Activated gamma-delta T cell treated with Interleukin-2 at 50 U/mL for 16 hours (primary cell): ENCODE measurements at regions not wholly inside any gene's neighbourhood (a gene's known extent, or its start where the extent isn't known, plus 50 kb on each side); places are given as distances from the start of the nearest gene placed in this dataset.

ENCODE experiments used
- DNase-seq: peaks from one replicate; pipeline ENCODE4 v3.0.0-alpha.2; 2020

DNA sequence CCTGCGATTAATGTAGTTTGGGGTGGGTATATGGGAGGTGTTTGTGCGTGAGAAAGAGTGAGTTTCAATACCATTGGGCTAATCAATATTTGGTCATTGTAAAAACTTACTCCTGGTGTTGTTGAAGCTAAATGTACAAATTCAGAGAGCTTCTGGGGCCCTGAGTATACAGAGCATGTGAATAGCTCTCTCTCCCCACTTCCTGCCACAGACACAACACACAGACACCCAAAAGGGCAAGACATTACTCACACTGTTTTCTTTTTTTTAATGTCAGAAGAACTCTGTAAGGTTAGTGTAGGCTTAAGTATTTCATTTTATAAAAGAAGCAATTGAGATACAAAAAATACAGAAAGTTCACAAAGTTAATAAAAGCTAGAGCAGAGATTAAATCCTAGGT is 151.3 kb upstream of the KCNIP4 start:
- DNase-seq, result no peak

DNA sequence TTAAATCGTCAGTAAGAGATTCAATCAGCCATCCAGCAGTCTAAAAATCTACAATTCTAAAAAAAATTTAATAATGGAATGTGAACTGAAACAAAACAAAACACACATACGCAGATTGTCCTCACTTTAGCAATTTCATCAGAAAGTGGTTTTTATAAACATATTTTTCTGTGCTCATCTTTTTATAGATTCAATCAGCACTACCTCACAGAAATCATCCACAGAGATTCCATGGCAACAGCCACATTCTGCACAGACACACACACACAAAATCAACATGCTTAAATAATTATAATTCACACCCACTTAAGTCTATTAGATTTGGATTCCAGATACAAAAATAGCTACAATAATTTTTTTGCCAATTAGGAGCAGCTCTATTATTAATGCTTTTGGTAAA is 149.0 kb upstream of the KCNIP4 start:
- DNase-seq, result no peak

DNA sequence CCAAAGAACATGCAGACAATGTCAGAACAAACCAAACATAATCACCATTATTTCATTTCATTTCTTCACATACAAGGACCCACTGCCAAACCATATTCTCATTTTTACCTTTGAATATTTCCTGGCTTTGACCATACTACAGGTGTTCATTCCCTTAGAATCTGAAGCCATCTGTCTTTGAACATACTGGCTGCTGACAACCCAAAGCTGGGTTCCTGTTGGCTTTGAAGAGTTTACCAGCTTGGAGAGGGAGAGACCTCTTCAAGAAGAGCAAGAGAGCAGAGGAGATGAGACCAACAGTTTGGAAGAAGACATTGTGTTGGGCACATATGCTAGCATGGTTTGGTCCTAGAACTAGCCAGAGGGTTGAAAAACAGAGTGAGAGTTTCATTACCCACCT is 145.6 kb upstream of the KCNIP4 start:
- no peak for DNase-seq

DNA sequence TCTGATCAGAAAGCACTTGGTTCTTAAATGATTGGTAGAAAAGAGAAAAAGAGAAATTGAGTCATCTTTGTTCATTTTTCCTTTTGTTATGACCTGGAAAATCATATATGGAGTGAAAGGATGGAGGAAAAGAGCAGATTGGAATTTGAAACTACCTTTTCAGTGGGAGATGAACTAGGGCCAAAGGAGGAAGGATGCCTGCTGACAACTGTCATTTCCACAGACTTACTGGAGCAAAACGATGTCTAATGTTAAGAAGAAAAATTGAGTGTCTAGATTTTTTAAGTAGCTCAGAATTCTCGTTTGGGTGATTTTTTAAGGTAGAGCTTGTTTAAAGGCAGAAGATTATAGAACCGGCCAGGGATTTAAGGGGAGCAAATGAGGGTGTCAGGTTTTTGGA is 144.6 kb upstream of the KCNIP4 start:
- no peak for DNase-seq

DNA sequence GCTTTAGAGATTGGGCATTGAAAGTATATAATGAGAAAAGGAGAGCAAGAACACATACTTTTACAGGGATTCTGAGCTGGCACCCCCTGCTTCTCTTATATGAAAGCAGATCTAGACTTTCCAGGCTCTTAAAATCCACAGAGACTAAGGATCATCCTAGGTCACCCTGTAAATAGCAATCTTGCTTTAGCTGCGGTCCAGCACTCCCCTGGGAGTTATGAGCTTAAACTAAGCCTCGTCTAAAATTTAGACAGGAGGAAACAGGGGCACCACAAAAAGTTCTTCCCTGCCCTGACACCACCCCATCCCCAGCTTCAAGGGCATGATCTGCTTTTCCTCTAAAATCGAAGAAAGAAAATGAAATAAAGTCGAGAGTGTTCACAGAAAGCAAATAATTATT is 143.3 kb upstream of the KCNIP4 start:
- DNase-seq, result no peak

DNA sequence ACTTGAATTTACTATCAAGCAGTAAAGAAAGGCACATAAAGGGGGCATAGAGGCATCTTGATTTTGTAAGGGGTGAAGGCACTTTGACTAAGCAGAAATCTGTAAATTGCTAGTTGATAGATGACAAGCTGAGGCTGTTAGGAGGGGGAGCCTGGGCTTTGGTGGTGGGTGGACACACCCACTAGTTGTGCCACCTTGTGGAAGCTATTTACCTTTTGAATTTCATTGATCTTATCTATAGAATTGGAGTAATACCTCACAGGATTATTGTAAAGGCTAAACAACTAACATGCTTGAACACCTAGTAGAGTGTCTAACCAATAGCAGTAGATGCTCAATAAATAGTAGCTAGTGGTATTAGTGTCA is 142.8 kb upstream of the KCNIP4 start:
- no peak for DNase-seq

DNA sequence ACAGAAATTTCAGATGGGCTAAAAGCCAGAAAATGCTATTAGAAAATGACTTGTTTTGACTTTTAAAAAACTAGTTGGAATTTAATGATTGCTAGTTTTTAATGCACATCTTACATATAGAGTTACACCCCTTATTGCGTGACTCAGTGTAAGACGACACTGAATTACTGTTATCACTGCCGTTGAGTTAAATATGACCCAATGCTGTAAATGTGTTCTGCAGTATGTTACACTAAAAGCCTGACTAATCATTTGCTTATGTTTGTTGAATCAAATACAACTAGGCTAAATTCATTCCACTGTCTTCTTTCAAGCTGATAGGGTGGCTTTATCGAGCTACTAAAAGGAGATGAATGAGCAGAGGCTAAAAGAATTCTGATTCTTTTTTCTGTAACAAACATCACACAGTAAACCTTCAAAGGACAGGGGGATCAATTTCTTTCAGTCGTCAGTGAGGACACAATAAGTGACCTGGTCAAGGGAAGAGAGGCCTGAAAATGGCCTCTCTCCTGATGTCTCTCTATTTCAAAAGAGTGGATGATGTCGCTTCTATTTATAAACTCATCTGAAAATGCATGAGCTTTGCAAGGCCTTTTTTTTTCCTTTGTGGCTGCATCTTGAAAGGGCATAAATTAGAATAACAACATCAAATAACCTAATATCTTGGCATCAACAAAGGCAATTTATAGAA is 142.2 kb upstream of the KCNIP4 start:
- DNase-seq, result no peak

DNA sequence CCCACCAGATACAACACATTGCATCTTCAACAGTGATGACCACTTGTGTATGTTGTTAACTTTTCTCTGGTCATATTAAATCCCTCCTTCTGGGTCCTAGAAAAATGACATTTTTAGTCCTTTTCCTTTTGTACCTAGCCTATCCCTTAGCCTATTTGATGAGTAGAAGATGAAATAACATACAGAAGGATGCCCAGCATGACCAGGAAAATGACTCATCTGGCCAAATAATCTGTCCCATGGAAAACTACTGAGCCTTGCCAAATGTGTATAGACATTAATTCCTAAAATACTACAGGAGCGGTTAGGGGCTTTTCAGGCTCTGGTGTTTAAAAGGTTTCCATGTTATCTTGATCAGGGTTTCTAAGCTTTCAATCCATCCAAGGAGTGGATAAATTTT is 129.0 kb upstream of the KCNIP4 start:
- no peak for DNase-seq

DNA sequence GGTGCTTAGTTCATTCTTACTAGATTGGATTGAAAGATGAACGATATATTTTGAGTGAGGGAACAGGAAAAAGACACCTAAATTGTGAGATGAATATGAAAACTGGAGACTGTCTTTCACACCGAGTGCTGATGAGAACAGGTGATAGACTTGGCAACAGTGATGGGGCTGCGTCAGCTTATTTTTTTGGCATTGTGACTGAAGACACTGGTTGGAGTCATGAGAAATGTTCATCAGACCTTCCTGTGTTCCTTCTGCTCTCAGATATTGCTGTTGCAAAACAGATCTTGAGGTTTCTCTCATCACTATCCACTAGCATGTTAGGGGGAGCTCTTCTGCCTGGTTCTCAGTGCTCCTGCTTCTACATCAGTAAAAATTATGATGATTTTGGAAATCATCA is 124.2 kb upstream of the KCNIP4 start:
- DNase-seq, result no peak

DNA sequence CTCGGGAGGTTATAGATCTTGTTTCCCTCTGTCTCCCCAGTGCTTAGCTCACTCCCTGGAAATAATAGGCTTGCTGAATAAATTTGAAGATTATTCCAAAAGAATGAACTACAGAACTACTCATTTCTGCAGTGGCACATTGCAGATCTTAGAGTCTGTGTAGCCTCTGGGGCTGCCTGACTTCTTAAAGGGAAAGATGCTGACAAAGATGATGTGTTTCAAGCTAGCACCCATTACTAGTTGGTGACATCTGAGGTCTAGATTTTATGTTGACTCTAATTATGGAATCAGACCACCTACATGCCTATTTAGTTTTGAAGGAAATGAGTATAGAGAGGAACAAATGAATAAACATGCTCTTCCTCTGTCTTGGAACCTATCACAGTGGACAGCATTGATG is 123.7 kb upstream of the KCNIP4 start:
- no peak for DNase-seq

DNA sequence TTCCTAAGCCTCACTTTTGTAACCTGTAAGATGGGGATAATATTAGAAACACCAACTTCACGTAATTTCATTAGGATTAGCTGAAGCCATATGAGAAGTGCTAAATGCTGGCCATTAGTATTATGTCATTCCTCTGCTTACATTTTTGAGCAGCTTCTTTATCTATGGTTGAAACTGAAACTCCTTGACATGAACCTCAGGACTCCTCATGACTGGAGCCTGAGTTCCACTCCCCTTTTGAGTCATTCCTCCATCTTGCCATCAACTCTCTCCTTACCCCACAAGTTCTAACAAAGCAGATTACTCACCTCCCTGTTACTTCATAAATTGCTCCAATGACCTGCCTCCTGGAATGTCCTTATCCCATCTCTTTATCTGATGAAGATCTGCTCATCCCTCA is 123.2 kb upstream of the KCNIP4 start:
- no peak for DNase-seq

DNA sequence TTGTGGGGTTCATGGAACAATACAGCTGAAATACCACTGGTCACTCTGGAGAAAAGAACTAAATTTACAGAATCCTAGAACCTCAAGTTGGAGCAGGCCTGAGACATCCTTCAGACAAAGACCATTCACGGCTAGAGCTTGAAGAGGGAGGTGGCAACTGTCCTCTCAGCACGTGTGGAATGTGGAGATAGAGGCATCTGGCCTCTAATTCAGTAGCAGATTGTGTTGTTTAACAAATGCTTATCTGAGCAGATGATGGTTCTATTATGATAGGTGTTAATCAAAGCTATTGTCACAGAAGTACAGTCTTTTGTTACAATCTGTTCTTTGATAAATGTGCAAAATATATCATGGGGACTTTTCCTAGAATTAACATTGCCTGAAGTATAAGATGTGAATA is 121.7 kb upstream of the KCNIP4 start:
- no peak for DNase-seq

DNA sequence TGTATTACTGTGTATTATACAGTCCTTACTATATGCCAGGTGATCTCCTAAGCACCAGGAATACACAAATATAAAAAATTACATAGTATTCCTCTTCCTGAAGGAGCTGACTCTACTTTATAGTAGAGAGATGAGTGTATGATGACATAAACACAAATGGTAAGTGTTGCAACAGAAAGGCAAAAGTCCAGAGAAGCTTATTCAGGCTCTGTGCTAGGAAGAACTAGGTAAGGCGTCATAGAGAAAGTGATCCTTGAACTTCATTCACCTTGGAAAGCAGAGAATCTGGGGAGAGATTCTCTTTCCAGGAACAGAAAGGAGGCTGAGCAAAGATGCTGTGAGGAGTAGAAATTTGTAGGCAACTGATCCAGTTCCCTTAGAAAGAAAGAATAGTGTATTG is 115.0 kb upstream of the KCNIP4 start:
- DNase-seq, result no peak

DNA sequence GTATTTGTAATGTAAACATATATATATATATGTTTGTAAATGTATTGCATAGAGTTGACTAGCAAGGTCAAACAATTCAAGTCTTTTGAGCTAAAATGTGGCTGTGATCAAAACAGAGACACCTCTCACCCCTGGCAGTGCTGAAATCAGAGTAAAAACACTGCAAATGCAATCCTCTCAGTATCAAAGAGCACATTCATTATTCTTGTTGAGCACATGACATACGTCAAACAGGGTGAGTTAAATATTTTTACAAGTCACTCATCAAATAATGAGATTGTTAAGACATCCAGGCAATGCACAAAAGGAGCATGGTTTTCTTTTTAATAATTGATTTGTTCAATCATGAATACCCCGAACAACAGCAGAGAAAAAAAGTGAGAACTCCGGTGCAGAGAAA is 114.1 kb upstream of the KCNIP4 start:
- DNase-seq, result no peak

DNA sequence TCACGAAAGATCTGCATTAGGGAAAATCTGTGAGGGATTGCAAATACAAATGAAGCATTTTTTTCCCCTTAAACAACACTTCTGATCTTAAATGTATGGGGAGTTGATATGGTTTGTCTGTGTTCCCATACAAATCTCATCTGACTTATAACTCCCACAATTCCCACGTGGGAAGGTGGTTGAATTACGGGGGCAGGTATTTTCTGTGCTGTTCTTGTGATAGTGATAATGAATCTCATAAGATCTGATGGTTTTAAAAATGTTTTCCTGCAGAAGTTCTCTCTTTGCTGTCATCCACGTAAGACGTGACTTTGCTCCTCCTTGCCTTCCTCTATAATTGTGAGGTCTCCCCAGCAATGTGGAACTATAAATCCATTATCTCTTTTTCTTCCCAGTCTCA is 107.4 kb upstream of the KCNIP4 start:
- no peak for DNase-seq

DNA sequence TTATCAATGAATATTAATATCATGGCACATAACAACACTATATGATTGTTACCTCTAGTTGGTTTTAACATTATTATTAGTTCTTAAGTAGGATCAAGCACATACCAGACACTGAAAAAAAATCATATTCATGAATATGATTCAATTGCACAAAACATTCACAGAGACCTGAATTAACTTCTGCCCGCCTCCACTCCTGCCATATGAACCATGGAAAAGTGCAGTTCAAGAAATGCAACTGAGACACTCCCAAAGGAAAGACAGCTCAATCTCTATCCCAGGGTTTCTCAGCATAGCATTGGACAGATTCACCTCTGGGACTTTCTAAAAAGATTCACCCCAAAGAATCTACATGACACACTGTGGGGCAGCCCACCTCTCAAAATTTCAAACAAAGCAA is 103.5 kb upstream of the KCNIP4 start:
- no peak for DNase-seq

DNA sequence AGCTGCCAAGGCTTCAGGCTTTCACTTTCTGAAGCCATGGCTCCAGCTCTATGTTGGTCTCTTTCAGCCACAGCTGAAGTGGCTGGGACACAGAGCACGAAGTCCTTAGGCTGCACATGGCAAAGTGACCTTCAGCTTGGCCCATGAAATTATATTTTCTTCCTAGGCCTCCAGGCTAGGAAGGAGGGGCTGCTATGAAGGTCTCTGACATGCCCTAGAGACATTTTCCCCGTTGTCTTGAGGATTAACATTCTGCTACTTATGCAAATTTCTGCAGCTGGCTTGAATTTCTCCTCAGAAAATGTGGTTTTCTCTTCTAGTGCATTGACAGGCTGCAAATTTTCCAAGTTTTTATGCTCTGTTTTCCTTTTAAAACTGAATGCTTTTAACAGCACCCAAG is 99.8 kb upstream of the KCNIP4 start:
- DNase-seq, result no peak

DNA sequence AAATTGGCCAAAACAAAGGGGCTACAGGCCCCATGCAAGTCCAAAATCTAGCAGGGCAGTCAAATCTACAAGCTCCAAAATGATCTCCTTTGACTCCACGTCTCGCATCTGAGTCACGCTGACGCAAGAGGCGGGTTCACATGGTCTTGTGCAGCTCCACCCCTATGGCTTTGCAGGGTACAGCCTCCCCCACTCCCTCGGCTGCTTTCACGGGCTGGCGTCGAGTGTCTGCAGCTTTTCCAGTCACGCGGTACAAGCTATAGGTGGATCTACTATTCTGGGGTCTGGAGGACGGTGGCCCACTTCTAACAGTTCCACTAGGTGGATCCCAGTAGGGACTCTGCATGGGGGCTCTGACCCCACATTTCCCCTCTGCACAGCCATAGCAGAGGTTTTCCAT is 99.2 kb upstream of the KCNIP4 start:
- no peak for DNase-seq

DNA sequence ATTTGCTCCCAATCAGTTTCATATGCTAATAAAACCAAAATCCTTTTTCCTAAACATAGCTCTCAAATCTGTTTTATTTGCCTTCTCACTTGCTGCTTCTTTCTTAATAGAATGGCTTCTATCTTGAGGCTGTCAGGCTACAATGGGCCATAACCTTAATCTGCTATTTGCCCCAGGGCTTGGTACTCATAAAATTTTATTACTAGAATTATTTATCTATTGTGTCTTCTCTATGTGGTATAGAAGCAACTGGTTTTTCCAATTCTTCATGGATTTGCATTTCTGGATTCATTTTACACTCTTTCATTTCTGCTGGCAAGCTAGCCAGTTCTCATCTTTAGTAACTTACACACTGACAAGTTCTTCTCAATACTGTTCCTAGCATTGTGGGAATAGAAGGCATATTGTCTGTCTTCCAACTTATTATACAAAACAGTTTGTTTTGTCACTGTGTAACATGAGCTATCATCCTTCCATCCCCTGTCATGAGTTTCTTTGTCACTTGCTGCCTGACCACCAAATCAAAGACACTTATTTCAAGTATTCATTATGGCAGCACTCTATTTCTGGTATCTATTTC is 96.6 kb upstream of the KCNIP4 start:
- DNase-seq, result no peak

DNA sequence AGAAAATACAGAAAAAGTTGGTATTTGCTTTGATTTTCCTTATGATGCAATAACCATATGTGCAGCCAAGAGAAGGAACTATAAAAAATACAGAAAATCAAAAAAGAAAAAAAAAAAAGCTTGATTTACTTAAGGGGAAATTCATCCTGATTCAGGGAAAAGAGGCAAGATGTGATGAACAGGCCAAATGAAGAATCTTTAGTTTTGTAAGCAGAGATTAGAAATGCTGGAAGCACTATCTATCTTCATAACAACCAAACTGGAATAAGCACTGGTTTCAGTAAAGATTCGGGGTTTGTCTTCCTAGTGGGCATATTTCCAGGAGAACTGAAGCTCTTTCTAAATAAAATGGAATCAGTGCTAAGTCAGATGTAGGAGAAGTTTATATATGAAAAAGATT is 82.9 kb upstream of the KCNIP4 start:
- no peak for DNase-seq

DNA sequence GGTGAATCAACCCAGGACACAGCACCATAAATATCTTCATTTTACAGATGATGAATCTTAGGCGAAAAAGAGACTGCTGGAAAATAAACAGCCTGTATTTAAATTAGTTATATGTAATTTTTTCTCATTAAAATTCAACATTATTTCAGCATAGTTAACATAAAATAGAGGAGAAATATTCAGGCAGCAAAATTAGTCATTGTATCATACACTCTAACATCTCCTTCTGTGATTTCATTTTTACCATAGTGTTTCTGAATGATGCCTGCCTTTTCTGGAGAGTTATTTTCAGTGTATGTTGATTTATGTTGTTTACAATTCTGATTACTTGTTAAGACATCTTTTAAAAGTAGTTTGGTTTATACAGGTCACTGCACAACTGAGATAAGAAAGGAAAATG is 82.3 kb upstream of the KCNIP4 start:
- DNase-seq, result no peak

DNA sequence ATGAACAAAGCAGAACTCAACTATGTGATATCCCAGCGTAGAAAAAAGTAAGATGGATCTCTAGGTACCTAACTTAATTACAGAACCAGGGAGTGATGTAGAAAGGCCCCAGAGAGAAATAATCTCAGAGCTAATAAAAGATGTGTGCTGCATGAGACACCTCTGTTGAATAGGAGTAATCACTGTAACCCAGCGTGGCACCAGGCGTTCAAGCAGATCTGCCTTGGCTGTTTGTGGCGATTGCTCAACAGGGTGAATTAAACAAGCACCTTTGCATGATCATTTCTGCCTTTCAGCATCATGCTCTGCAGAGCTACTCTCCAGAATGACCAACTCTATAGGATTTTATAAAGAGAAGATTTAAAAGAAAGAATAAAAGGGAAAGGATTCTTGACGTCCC is 81.7 kb upstream of the KCNIP4 start:
- DNase-seq, result no peak

DNA sequence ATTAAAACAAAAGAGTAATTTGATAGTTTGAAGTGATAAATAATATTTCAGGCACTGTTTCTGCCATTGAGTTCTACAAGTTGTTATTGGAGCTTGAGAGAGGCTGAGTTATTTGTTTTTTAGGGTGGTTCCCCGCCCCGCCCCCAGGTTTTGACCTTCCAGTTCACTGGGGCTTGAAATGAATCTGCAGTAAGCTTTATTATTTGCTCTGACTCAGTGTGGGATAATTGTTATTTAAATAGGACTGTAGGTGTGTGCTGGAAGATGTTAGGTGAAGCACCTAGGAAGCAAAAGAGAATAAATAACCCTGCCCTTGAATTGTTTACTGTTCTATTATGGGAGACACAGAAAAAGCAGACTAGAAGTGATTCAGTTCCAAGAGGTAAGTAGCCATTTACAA is 81.2 kb upstream of the KCNIP4 start:
- no peak for DNase-seq

DNA sequence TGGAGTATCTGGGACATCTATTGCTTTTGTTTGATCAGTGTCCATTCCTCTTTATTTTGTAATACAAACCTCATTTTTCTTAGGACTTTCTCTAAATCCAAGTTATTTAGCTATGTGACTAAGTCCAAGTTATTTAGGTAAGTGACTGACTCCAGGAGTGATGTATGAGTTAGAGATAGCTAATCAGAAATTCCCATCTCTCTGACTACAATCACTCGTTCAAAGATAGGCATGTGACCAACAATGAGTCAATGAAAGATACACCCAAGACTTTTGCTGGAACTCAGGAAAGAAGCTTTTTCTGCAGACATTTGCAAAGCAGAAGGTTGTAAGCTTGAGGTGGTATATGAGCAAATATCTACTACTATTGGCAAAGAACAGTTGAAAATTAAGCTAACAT is 72.5 kb upstream of the KCNIP4 start:
- DNase-seq, result no peak

DNA sequence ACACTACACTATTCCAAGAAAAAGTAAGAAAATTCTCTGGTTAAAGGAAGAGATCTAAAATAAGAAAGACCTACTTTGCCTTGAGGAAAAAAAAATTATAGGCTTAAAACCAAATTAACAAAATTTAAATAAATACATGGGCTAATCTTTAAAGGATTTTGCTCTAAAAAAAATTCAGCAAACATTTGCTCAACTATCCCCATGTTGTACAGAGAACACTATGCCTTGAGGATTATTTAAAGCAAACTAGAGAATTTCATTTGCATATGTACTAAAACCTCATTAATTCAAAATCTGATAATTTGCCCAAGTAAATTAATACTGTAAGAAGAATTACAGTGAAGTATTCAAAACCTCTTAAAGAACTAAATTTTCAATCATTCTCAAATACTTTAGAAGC is 71.6 kb upstream of the KCNIP4 start:
- no peak for DNase-seq

DNA sequence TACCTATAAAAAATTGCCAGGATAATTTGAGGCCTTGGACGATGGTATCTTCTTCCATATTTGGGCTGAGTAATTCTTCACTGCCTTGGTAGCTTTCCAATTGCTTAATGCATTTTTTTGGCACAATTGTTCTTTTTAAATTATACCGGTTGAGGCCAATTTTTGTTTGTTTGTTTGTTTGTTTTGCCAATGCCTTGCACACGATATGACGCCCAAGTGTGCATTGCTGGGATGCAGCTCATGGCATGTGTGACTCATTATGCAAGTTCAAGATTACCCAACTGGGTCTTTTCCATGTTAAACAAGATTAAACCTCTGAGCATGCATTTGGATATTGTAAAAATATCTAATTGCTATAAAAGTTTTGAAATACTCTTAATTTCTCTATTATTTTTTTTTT is 71.1 kb upstream of the KCNIP4 start:
- DNase-seq, result no peak
